ENCODE measurements at regions not wholly inside any gene's neighbourhood (a gene's known extent, or its start where the extent isn't known, plus 50 kb on each side); places are given as distances from the start of the nearest gene placed in this dataset.

DNA sequence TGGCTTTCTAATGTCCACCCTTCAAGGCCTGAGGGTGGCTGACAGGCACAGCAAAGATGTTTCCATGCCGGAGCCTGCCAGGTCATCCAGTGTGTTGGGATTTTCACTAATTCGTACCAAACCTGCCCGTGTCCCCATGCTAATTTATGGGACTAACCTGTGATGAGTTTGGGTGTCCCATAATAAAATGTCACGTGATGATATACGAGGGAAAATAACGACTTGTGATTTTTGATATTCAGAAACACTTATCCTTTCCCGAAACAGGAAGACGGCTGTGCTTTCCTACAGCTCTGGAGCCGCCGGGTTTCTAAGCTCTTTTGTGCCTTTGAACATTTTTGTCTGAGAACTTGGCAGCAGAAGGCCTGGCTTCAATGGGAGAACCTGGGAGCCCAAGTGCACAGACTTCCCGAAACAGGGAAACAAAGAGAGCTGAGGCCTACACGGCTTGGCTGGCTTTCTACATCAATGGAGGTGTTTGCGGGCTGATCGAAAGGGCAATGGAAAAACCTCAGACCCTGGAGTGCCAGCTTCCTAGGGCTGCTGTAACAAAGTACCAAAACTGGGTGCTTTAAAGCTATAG lies 171.9 kb upstream of the JARID2 start:
- ATAC-seq (no peak), DNase-seq (no peak)
- intact Hi-C loops (cut with DNase I; ENCODE audit: low total_unique reads) = no loop called here
- H3K4me1 ChIP-seq = no peaks in the 10 kb centered on the region
- no peak overlapping the region for H3K4me3 ChIP-seq
- H3K27me3 ChIP-seq = no peaks in the 10 kb centered on the region
- in situ Hi-C loops (cut with MboI; ENCODE audit: low sequenced_read_pairs in 4 of 4) = no loop called here
- TF ChIP-seq POLR2A (IDR thresholded peaks at IDR 0.05) = no peak
- TF ChIP-seq CTCF (IDR thresholded peaks at IDR 0.05 in 4 of 5, conservative IDR thresholded peaks at IDR 0.05 in 1 of 5) = no peak
- H3K27ac ChIP-seq = no peak overlapping the region
- H3K36me3 ChIP-seq = no peaks in the 10 kb centered on the region
- no peaks in the 10 kb centered on the region for H3K9me3 ChIP-seq

- Histone ChIP-seq H3K36me3 (no peaks in the 10 kb centered on the region), H3K27me3 (no peaks in the 10 kb centered on the region), H3K4me3 (no peak overlapping the region), H3K9me3 (no peaks in the 10 kb centered on the region), H3K4me1 (no peaks in the 10 kb centered on the region), H3K27ac (no peak overlapping the region)
- ATAC-seq (no peak), DNase-seq (no peak)
- intact Hi-C loops (cut with DNase I; ENCODE audit: low total_unique reads) = no loop called here
- no peak for TF ChIP-seq POLR2A (IDR thresholded peaks at IDR 0.05)
- no peak for TF ChIP-seq CTCF (IDR thresholded peaks at IDR 0.05 in 4 of 5, conservative IDR thresholded peaks at IDR 0.05 in 1 of 5)
- in situ Hi-C loops (cut with MboI; ENCODE audit: low sequenced_read_pairs in 4 of 4) = no loop called here
Observed at GRCh38 chr6:15074806-15075205, 171.1 kb upstream of the JARID2 start.

GRCh38 chr6:15076565-15076964 lies 169.3 kb upstream of the JARID2 start:
- no peak for TF ChIP-seq POLR2A (IDR thresholded peaks at IDR 0.05)
- TF ChIP-seq CTCF (IDR thresholded peaks at IDR 0.05 in 4 of 5, conservative IDR thresholded peaks at IDR 0.05 in 1 of 5) = no peak
- DNase-seq (no peak), ATAC-seq (no peak)
- Histone ChIP-seq H3K4me1 (no peaks in the 10 kb centered on the region), H3K4me3 (no peak overlapping the region), H3K27me3 (no peaks in the 10 kb centered on the region), H3K9me3 (no peaks in the 10 kb centered on the region), H3K36me3 (no peaks in the 10 kb centered on the region), H3K27ac (no peak overlapping the region)
- in situ Hi-C loops (cut with MboI; ENCODE audit: low sequenced_read_pairs in 4 of 4) = no loop called here
- intact Hi-C loops (cut with DNase I; ENCODE audit: low total_unique reads) = no loop called here

DNA sequence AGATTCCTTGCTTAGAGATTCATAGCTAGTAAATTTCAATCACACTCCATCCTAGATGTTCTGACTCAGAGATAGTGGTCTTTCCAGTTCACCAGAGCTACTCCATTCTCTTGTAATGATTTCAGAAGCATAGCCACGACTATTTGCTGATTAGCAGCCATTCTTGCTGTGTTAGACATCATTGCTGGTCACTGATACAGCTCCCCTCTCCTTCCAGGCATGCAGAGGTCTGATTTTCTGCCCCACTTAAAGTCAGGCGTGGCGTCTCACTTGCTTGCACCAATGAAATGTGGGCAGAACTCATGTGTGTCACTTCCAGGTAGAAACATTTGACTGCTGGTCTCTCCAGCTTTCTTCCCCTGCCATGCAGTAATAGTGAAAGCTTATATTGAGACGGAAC lies 168.9 kb upstream of the JARID2 start:
- in situ Hi-C loops (cut with MboI; ENCODE audit: low sequenced_read_pairs in 4 of 4) = no loop called here
- H3K4me1 ChIP-seq = no peaks in the 10 kb centered on the region
- no peaks in the 10 kb centered on the region for H3K9me3 ChIP-seq
- ATAC-seq (no peak), DNase-seq (no peak)
- H3K36me3 ChIP-seq = no peaks in the 10 kb centered on the region
- intact Hi-C loops (cut with DNase I; ENCODE audit: low total_unique reads) = no loop called here
- no peak overlapping the region for H3K4me3 ChIP-seq
- TF ChIP-seq POLR2A (IDR thresholded peaks at IDR 0.05) (no peak), CTCF (IDR thresholded peaks at IDR 0.05 in 4 of 5, conservative IDR thresholded peaks at IDR 0.05 in 1 of 5) (no peak)
- no peak overlapping the region for H3K27ac ChIP-seq
- H3K27me3 ChIP-seq = no peaks in the 10 kb centered on the region

DNA sequence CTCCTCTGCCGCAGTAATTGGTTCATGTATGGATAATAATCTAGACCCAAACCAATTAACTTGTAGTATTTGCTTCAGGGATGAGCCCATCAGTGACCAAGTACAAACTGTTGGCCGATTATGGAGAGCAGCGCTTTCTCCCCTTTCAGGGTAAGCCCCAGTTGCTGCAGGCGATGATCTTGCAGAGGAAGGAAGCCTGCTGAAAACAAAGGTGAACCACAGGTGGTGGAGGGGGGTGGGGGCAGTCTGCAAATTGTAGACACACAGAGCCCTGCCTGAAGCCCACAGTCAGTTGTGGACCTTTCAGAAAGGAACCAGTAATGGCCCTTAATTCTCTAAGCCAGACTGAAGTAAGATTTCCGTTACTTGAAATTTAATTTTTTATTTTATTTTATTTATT lies 167.9 kb upstream of the JARID2 start:
- Histone ChIP-seq H3K4me3 (no peak overlapping the region), H3K9me3 (no peaks in the 10 kb centered on the region), H3K36me3 (no peaks in the 10 kb centered on the region), H3K27me3 (no peaks in the 10 kb centered on the region), H3K27ac (no peak overlapping the region), H3K4me1 (no peaks in the 10 kb centered on the region)
- no peak for ATAC-seq
- no peak for TF ChIP-seq POLR2A (IDR thresholded peaks at IDR 0.05)
- TF ChIP-seq CTCF (IDR thresholded peaks at IDR 0.05 in 4 of 5, conservative IDR thresholded peaks at IDR 0.05 in 1 of 5) = no peak
- DNase-seq = no peak
- intact Hi-C loops (cut with DNase I; ENCODE audit: low total_unique reads) = no loop called here
- in situ Hi-C loops (cut with MboI; ENCODE audit: low sequenced_read_pairs in 4 of 4) = no loop called here
